UCSD-AML1 (cell line): ENCODE measurements at regions not wholly inside any gene's neighbourhood (a gene's known extent, or its start where the extent isn't known, plus 50 kb on each side); places are given as distances from the start of the nearest gene placed in this dataset.
A peak's percentile ranks its signal among the peaks of the same experiment; 100 is the strongest.

Experiments used
- DNase-seq: peaks from one replicate; lab custom pipeline; 2025; ENCODE audit not compliant: unreplicated experiment; lab: John Stamatoyannopoulos, UW

- no peak for DNase-seq
Measured at GRCh38 chr3:159605101-159605500, 383.5 kb upstream of the IL12A start.

GRCh38 chr3:159605776-159606175 is 382.9 kb upstream of the IL12A start:
- no peak for DNase-seq

GRCh38 chr3:159607856-159608255 is 380.8 kb upstream of the IL12A start:
- no peak for DNase-seq

- no peak for DNase-seq
Measured at GRCh38 chr3:159608311-159608710, 380.3 kb upstream of the IL12A start.

GRCh38 chr3:159609625-159610024 is 379.0 kb upstream of the IL12A start:
- no peak for DNase-seq

- DNase-seq, result peak; percentile 10
Measured at GRCh38 chr3:159616234-159616825, 372.3 kb upstream of the IL12A start.

GRCh38 chr3:159619341-159619885 is 369.2 kb upstream of the IL12A start:
- DNase-seq, result no peak

GRCh38 chr3:159620281-159620680 is 368.4 kb upstream of the IL12A start:
- no peak for DNase-seq

GRCh38 chr3:159620873-159621272 is 367.8 kb upstream of the IL12A start:
- DNase-seq, result no peak

- no peak for DNase-seq
Measured at GRCh38 chr3:159624616-159625015, 364.0 kb upstream of the IL12A start.

- no peak for DNase-seq
Measured at GRCh38 chr3:159625594-159625993, 363.0 kb upstream of the IL12A start.

GRCh38 chr3:159626598-159626997 is 362.0 kb upstream of the IL12A start:
- no peak for DNase-seq

- DNase-seq, result no peak
Measured at GRCh38 chr3:159627229-159627628, 361.4 kb upstream of the IL12A start.

GRCh38 chr3:159627634-159628033 is 361.0 kb upstream of the IL12A start:
- no peak for DNase-seq

- no peak for DNase-seq
Measured at GRCh38 chr3:159629329-159630084, 359.1 kb upstream of the IL12A start.

GRCh38 chr3:159631226-159631625 is 357.4 kb upstream of the IL12A start:
- DNase-seq, result no peak

- no peak for DNase-seq
Measured at GRCh38 chr3:159632128-159632527, 356.5 kb upstream of the IL12A start.

- DNase-seq, result no peak
Measured at GRCh38 chr3:159632851-159633250, 355.8 kb upstream of the IL12A start.

GRCh38 chr3:159634483-159634882 is 354.2 kb upstream of the IL12A start:
- DNase-seq, result no peak

- no peak for DNase-seq
Measured at GRCh38 chr3:159635047-159635641, 353.5 kb upstream of the IL12A start.

- DNase-seq, result no peak
Measured at GRCh38 chr3:159637883-159638542, 350.6 kb upstream of the IL12A start.

GRCh38 chr3:159640225-159640624 is 348.4 kb upstream of the IL12A start:
- no peak for DNase-seq
